HG02678 (cell line): ENCODE measurements at regions not wholly inside any gene's neighbourhood (a gene's known extent, or its start where the extent isn't known, plus 50 kb on each side); places are given as distances from the start of the nearest gene placed in this dataset.
"Not testable (repeated sequence)": the region's sequence is repeated elsewhere in the genome, so short reads cannot be mapped to it uniquely, and the experiment has no call there.

Experiments used
- ATAC-seq: cut with Tn5 transposase; IDR thresholded peaks from one replicate; pipeline ENCODE4 v1.9.1; 2021; ENCODE audit warnings: mild to moderate bottlenecking, moderate library complexity; ENCODE audit not compliant: unreplicated experiment

DNA sequence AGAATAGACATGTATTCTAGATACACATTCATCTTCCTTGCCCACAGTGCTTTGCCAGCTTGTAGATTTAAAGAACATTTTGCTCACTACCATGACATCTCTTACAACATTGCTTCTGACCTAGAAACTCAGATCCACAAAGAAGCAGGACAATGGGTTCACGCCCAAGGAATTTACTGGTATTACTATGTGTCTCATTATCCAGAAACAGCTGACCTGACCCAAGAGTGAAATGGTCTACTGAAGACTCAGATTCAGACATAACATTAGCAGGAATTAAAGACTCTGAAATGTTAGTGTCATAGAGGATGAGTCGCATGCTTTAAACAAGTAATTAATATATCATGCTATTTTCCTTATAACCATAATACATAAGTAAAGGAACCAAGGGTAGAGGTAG lies 731.4 kb downstream of the GALC start:
- ATAC-seq: no peak

DNA sequence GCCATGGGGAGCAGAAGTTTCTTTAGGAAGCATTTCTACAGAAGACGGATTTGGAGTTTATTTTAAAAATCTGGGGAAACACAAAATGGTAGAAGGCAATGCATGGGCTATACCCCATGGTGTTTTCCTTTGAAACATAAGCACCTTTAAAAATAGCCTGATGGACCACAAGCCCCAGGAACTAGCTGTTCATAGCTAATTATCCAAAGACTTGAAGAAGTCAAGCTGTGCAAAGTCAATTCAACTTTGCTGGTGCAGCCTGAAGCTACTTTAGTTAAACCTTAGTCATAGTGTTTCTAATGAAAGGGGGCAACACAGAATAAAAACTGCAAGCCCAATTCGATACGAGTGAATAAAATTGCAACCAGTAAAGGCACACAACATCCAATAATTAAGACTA lies 732.5 kb downstream of the GALC start:
- ATAC-seq: no peak

DNA sequence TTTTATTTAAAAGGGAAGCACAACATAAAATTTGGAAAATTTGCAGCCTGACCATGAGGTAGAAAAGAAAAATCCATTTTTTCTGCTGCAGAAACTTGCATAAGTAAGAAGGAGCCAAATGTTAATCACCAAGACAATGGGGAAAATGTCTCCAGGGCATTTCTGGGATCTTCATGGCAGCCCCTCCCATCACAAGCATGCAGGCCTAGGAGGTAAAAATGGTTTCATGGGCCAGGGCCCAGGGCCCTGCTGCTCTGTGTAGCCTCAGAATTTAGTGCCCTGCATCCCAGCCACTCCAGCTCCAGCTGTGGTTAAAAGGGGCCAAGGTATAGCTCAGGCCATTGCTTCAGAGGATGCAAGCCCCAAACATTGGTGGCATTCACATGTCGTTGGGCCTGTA lies 735.6 kb downstream of the GALC start:
- ATAC-seq: no peak

DNA sequence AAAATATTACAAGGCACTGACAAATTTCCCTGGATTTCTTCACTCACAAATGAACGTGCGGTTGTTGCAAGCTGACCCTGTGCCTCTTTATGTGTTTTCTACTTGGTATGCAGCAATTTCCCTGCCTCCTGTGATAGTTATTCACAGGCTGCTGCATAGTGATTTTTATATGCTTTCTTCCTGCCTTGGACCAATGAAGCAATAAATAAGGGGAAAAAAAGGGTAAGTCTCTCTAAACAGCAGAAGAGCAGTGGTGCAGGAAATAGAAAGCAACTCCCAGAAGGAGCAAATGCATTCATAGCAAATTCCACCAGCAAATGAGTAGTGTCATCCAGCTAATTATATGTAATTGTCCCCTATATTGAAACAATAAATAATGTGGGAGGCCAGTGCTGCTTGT lies 737.9 kb downstream of the GALC start:
- ATAC-seq: no peak

DNA sequence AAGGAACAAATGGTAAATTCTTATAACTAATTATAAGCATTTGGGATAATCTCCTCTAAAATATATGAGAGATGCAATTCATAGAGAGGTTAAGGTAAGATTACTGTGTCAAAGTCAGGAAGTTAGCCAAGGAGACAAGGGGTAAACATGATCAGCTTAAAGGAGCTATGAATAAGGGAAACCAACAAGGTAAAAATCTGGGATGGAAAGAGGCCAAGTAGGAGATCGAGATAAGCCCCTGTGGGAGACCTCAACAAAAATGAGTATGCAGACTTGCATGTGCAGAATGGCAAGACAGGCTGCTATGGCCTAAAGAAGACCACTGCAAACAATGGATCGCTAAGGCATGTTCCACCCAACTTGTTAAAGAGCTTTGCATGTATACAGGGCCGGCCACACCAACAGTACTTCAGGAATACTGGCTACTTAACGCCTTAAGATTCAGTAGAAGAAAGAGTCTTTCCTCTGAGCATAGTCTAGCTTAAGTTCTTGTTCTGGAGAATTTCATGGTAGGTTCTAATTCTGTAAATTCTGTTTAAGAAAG lies 738.6 kb downstream of the GALC start:
- ATAC-seq: no peak

DNA sequence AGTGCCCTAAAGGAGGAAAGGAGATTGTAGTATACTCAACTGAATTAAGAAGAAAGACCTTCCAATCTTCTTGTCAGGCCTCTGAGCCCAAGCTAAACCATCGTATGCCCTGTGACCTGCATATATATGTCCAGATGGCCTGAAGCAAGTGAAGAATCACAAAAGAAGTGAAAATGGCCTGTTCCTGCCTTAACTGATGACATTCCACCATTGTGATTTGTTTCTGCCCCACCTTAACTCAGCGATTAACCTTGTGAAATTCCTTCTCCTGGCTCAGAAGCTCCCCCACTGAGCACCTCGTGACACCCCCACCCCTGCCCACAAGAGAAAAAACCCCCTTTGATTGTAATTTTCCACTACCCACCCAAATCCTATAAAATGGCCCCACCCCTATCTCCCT lies 739.2 kb downstream of the GALC start:
- not testable (repeated sequence) for ATAC-seq

DNA sequence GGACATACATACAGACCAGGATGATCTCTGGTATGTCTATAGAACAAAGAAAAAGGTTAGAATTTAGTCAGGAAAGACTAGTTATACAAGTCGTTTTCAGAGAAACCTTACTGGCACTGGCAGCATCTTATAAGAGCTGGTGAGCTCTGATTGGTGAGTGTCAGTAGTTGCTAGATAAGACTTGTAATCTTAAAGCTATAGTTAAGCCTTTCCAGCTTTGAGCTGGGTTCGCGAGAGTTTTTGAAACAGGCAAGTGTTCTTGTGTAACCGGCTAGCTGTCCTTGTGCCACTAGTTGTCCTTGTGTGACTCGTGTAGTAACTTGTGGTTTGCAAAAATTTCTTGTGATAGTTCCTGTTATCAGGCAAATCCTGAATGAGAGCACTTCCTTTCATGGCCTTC lies 740.9 kb downstream of the GALC start:
- no peak for ATAC-seq

DNA sequence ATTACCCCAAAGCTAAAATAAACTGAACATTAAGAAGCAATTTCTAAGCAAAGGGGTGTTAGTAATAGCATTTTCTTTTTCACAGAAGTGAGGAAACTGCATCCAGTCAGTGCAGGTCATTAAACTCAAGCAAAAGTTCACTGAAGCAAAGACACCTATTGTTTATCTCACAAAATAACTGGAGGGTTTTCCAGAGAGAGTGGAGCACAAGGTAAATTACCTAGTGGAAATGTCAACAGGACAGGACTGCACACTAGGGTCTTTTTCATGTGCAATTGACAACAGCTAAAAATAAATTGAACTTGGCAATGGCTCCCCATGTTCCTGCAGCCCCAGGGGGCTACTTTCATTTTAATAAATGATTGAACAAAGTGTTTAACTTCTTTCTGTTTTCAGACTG lies 742.0 kb downstream of the GALC start:
- no peak for ATAC-seq

DNA sequence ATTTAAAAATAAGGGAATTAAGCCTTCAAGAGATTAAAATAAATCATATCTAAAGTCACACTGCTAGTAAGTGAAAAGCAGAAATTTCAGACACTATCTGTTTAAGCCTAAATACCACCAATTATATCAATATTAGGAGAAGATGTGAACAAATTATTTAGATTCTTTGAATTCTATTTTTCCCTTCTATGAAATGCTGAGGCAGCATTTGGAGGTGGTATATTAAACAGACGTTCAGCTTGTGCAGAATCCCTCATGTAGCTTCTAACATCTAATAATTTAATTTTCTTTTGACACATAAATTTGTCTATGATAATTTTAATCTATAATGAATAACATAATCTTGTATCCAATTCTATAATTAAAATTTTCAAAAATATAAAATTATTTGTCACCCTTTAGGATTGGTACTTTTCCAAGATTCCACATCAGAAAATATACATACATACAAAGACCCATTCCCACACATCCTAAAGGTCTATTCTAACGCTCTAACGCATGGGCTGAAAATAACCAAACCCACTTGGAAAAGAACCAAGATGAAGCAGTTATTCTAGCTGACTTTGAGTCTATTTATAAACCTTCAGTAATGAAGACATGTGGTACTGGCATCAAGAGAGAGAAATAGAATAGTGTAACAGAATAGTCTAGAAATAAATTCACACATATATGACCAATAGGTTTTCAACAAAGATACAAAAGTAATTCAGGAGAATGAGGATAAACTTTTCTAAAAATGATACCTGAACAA lies 751.8 kb downstream of the GALC start:
- ATAC-seq: no peak

DNA sequence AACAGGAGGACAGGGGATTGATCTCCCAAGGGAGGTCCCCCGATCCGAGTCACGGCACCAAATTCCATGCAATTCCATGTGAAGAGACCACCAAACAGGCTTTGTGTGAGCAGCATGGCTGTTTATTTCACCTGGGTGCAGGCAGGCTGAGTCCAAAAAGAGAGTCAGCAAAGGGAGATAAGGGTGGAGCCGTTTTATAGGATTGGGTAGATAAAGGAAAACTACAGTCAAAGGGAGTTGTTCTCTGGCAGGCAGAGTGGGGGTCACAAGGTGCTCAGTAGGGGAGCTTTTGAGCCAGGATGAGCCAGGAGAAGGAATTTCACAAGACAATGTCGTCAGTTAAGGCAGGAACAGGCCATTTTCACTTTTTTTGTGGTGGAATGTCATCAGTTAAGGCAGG lies 752.7 kb downstream of the GALC start:
- ATAC-seq: not testable (repeated sequence)

DNA sequence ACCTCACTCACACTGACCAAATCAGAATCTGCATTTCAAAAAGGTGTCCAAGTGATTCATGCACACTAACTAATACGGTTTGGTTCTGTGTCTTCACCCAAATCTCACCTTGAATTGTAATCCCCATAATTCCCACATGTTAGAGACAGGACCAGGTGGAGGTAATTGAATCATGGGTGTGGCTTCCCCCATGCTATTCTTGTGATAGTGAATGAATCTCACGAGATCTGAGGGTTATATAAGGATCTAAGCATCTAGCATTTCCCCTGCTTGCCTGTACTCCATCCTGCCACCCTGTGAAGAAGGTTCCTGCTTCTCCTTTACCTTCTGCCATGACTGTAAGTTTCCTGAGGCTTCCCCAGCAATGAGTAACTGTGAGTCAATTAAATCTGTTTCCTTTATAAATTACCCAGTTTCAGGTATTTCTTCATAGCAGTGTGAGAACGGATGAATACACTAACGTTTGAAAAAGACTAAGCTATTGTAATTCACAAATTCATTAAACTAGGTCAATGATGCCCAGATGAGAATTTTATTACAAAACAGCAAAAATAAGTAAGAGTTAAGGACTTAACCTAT lies 759.1 kb downstream of the GALC start:
- no peak for ATAC-seq

DNA sequence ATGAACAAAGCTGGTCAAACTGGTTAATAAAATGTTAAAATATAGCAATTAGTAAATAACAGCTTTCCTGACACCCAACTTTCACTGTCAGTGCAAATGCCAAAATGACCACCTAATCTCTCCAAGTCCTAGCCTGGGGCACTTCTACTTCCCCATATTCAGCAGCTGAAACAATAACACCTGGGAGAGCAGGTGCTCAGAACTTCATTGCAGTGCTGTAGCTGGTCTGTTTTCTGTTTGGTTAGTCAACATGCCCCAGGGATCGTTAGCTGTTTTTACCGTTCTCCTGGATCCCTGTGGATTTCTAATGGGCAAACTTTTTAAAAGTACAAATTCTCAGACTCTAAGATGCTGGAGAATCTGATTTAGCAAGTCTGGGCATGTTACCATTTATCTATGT lies 759.7 kb downstream of the GALC start:
- ATAC-seq: no peak

DNA sequence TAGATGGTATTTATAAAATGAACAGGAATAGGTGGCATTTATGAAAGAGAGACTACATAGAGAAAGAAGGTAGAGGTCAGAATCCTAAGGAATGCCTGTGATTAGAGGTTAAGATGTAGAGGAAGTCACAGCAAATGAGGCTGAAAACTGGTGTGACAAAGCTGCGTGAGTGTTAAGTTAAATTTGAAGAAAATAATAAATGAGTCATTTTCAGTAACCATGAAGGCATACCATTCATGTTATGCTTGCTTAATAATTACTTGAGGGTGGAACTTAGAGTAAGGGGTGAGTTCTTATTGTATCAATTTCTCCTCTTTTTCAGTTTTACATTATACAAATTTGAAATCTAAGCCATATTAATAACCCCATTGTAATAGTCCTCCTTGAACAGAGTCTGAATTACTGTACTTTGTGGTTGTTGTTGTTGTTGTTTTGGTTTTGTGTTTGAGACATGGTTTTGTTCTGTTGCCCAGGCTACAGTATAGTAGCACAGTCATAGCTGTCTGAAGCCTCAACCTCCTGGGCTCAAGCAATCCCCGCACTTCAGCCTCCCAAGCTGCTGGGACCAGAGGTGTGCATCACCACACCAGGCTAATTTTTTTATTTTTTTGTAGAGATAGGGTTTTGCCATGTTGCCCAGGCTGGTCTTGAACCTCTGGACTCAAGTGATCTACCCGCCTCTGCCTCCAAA lies 761.5 kb downstream of the GALC start:
- no peak for ATAC-seq

DNA sequence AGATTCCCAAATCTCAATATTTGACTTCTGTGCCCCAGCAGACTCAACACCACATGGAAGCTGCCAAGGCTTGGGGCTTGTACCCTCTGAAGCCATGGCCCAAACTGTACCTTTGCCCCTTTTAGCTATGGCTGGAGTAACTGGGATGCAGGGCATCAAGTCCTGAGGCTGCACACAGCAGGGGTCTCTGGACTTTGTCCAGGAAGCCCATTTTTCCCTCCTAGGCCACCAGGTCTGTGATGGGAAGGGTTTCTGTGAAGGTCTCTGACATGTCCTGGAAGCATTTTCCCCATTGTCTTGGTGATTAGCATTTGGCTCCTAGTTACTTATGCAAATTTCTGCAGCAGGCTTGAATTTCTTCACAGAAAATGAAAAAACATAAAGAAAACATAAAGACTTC lies 762.3 kb downstream of the GALC start:
- ATAC-seq: no peak

DNA sequence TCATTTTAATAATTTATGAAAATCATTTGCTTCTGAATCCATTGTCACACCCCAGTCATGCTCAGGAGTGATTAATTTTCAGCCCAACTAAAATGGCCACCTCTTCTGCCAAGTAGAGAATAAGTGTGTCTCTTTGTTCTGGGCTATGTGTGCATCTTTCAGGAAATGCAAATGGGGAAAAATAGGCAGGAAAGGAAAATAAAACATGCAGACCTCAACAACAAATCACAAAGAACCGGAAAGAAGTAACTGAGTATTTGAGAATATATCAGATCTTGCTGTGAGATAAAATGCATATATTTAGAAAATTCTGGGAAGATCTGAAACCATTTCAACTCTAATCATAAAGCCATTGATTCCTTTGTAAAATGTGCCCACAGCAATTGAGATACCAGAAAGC lies 763.9 kb downstream of the GALC start:
- no peak for ATAC-seq

DNA sequence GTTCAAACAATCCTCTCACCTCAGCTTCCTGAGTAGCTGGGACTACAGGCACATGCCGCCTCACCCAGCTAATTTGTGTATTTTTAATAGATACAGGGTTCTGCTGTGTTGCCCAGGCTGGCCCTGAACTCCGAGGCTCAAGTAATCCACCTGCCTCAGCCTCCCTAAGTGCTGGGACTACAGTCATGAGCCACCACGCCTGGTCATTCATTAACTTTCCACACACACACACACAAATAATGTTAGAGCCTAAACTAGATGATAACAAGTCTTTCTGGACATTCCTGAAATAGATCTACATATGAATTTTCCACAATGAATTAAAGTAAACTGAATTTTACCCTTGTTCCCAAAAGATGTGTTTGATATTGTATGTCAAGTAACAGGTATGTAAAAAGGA lies 776.0 kb downstream of the GALC start:
- ATAC-seq: no peak

DNA sequence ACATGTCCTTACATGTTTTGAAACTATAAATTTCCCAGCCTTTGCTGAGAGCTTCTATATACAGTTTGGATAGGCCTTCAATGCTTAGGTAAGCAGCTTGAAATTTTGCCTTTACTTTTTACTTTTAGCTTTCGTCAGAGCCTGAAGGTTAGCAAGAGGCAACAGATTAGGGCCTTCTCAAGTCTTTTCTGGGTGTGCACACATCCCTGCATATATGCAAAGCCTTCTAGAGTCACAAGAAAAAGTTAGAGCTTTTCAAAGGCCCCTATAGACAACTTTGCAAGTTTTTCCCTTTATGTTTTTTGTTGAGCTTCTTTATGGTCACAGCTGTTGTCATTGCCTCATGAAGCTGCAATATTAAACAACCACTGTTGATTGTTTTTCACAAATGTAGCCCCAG lies 778.4 kb downstream of the GALC start:
- no peak for ATAC-seq

DNA sequence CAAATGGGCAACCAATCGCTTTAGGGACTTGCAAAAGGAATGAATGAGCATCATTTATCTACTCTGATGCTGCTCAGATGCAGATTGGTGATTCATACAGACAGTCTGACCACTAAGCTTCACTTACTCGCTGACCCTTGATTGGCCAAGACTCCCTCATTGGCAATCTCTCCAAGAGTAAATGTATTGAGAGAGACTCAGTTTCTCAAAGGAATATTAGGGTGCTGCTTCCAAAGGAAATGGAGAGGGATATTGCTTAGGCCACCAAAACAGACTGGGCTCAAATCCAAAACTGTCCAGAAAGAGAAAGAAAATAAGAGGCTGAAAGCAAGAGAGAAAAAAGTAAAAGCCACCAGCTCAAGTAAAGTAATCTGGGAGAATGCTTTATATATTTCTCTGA lies 785.2 kb downstream of the GALC start:
- ATAC-seq: no peak

DNA sequence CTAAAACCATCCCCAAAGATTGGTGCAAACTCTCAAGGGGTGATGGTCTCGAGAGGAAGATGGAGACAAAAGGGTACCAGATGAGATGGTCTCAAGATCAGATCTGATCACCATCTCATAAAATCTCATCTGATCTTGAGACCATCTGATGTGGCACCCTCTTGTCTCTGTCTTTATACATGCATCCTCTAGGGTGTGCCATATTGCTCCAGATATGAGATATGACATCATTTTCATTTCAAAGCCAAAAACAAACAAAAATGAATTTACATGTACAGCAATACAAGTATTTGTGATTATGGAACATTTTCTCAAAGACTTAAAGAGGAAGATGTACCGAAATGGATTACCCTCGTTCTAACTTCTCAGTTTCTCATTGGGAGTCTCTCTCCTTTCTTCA lies 787.2 kb downstream of the GALC start:
- ATAC-seq: no peak

DNA sequence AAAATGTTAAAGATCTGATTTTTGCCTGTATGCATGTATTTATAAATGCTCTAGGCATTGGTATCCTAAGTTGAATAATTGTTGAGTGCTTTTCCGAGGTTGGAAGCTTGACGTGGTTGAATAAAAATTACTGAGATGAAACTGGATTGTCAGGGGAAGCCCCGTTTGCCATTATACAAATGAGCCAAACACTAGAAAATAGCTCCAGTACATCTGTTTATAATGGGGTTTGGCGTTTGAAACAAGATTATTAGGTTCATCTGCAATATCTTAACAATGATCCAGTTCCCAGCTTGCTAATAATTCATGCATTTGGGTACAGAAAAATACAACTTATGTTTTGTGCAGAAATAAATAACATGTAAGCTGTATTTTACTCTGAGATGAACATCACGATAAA lies 789.6 kb downstream of the GALC start:
- no peak for ATAC-seq

DNA sequence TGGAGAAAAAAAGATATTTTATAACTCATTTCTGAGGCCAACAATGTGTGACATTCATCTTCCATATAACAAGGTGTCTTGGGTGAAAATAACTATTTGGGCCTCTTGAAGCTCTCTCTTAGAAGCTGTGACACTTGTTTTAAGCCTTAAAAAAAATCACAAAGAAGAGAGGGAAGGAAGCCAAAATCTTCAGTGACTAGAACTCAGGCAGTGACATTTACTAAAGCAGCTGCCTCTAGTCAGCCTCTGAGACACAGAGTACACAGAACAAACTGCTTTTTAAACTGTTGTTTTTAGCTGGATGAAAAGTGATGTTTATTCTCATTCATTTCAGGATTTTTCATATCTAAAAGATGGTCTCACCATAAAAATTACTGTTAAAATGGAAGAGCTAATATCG lies 793.6 kb downstream of the GALC start:
- no peak for ATAC-seq

DNA sequence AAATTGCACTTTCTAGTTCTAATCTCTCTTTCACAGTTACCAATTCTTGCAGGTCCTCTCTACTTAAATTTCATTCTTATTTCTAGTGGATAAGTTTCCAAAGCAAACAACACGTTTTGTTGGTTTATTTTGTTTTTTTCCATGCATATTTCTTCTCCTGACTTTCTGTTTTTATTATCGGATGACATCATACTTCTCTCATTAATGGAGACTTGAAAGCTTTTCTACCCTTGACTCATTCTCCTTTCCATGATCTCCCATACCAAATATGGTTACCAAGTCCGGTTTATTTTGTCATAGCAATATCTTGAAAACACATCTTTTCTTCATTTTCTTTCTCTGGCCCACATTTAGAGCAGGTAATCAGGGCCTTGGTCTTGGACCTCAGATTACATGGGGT lies 796.5 kb downstream of the GALC start:
- ATAC-seq: no peak
